ENCODE measurements at regions not wholly inside any gene's neighbourhood (a gene's known extent, or its start where the extent isn't known, plus 50 kb on each side); places are given as distances from the start of the nearest gene placed in this dataset.

DNA sequence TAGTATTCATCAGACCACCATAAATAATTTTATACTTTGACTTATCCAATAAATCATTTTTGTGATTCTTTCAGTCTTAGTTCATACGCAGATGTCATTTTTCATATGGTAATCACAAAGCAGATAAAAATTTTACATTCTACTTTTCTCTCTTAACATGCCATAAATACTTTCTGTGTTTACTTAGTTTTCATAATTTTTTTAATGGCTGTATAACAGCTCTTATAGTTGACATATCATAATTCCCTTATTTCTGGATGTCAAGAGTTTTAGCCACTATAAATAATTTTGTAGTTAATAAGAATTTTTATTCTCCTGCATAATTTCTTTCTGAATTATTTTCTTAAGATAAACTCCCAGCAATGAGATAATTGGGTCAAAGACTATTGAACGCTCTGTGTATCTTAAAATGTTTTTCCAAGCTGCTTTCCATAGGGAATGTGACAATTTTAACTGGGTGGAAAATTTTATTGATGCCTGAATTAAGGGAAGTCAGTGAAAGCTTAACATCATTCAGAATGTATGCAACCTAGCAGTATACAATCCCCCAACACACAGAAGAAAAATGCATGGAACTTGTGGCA, 702.7 kb downstream of the EPM2A start:
- TF ChIP-seq ZFX (IDR thresholded peaks at IDR 0.05; ENCODE audit: borderline replicate concordance), result no peak
- TF ChIP-seq, protein P1, sequence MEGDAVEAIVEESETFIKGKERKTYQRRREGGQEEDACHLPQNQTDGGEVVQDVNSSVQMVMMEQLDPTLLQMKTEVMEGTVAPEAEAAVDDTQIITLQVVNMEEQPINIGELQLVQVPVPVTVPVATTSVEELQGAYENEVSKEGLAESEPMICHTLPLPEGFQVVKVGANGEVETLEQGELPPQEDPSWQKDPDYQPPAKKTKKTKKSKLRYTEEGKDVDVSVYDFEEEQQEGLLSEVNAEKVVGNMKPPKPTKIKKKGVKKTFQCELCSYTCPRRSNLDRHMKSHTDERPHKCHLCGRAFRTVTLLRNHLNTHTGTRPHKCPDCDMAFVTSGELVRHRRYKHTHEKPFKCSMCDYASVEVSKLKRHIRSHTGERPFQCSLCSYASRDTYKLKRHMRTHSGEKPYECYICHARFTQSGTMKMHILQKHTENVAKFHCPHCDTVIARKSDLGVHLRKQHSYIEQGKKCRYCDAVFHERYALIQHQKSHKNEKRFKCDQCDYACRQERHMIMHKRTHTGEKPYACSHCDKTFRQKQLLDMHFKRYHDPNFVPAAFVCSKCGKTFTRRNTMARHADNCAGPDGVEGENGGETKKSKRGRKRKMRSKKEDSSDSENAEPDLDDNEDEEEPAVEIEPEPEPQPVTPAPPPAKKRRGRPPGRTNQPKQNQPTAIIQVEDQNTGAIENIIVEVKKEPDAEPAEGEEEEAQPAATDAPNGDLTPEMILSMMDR (IDR thresholded peaks at IDR 0.05), result no peak

Measured in 22Rv1 (cell line).